NCI-H510A (cell line): ENCODE measurements at regions not wholly inside any gene's neighbourhood (a gene's known extent, or its start where the extent isn't known, plus 50 kb on each side); places are given as distances from the start of the nearest gene placed in this dataset.
"Not testable (repeated sequence)": the region's sequence is repeated elsewhere in the genome, so short reads cannot be mapped to it uniquely, and the experiment has no call there.

Source experiments
- DNase-seq: peaks from one replicate; lab custom pipeline; 2025; lab: John Stamatoyannopoulos, UW

- DNase-seq: peak; percentile 17
Observed at GRCh38 chr3:182136008-182136910, 424.5 kb downstream of the SOX2 start.

- no peak for DNase-seq
Observed at GRCh38 chr3:182138393-182138792, 426.7 kb downstream of the SOX2 start.

- DNase-seq: peak; percentile 23
Observed at GRCh38 chr3:182139627-182140357, 428.1 kb downstream of the SOX2 start.

- DNase-seq: no peak
Observed at GRCh38 chr3:182142928-182143327, 431.2 kb downstream of the SOX2 start.

DNA sequence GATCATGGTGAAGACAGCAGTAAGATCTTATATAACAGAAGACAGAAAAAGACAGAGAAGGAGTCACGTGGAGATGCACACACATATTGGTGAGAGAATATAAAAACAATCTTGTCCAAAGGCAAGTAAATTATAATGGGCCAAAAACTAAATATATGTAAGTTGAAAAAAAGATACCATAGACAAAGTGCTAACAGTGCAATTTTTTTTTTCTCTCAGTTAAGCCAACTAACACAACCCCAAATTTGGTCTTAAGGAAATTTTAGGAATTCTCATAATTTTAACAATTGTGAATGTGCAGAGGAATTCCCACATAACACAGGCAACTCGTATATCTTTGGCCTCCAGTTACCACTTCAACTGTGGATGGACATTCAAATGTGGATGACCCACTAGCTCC, 432.2 kb downstream of the SOX2 start:
- DNase-seq: no peak

GRCh38 chr3:182148360-182148759, 436.6 kb downstream of the SOX2 start:
- DNase-seq: no peak

GRCh38 chr3:182149594-182149993, 437.9 kb downstream of the SOX2 start:
- DNase-seq: no peak

GRCh38 chr3:182156326-182156725, 444.6 kb downstream of the SOX2 start:
- not testable (repeated sequence) for DNase-seq

- peak; percentile 57 for DNase-seq
Observed at GRCh38 chr3:182165234-182165633, 453.5 kb downstream of the SOX2 start.

DNA sequence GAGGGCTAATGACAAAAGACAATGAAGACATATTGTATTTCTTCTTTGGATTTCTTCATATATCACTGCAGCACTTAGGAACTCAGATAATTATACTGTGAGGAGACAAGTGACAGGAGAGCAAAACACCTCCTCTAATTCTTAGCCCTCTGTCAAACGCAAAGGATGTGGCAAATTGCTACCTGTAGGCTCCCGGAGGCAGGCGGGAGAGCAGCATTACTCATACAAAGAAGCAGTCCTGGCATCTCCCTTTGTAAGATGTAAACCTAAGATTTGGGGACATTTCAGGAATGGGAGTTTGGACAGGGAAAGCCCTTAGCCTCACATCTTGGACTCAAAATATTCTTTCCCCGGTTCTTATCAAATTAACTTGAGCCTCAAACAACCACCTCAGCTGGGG, 460.8 kb downstream of the SOX2 start:
- DNase-seq: no peak

GRCh38 chr3:182178488-182179200, 466.9 kb downstream of the SOX2 start:
- DNase-seq: no peak

GRCh38 chr3:182179631-182180030, 467.9 kb downstream of the SOX2 start:
- no peak for DNase-seq

GRCh38 chr3:182180654-182181385, 469.1 kb downstream of the SOX2 start:
- no peak for DNase-seq

- no peak for DNase-seq
Observed at GRCh38 chr3:182182531-182182968, 470.8 kb downstream of the SOX2 start.

DNA sequence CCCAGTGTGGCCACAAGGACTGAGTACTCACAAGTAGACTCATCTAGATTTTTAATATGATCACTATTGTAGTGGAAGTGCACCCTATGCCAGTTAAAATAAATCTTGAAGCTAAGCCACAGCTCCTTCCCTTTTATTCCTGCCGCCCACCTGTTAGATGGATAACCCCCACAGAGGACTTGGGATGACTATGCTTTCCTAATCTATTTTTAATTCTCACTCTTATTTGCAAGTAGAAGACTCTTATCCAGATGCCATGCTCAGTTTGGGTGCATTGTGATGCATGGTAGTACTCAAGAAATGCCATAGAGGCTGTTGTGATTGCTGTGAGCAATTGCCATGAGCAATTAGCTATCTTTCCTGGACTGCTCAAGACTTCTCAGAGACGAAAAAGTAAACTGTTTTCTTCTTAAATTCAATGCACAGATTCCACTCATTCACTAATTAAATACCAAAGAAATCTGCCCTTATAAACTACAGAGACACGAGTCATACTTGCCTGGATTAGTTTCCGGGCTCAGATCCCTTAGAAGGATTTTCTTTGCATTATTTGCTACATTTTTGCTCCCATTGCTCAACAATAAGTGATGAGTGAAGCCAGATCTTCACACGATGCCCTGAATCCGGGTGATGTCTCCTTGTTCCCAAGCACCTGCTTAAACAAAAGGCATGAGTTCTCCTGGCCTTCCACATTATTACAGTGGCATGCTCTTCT, 472.1 kb downstream of the SOX2 start:
- no peak for DNase-seq

- no peak for DNase-seq
Observed at GRCh38 chr3:182185313-182185712, 473.6 kb downstream of the SOX2 start.

- DNase-seq: no peak
Observed at GRCh38 chr3:182190056-182190455, 478.3 kb downstream of the SOX2 start.

DNA sequence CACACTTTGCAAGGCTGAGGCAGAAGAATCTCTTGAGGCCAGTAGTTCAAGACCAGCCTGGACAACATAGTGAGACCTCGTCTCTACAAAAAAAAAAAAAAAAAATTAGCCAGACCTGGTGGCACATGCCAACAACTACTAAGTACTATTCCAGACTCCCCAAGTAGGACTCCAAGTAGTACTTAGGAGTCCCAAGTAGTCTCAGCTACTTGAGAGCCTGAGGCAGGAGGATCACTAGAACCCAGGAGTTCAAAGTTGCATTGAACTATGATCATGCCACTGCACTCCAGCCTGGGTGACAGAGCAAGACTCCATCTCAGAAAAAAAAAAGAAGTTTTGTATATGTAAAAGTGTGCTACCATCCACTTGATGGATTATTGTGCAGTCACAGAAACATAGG, 486.6 kb downstream of the SOX2 start:
- no peak for DNase-seq

DNA sequence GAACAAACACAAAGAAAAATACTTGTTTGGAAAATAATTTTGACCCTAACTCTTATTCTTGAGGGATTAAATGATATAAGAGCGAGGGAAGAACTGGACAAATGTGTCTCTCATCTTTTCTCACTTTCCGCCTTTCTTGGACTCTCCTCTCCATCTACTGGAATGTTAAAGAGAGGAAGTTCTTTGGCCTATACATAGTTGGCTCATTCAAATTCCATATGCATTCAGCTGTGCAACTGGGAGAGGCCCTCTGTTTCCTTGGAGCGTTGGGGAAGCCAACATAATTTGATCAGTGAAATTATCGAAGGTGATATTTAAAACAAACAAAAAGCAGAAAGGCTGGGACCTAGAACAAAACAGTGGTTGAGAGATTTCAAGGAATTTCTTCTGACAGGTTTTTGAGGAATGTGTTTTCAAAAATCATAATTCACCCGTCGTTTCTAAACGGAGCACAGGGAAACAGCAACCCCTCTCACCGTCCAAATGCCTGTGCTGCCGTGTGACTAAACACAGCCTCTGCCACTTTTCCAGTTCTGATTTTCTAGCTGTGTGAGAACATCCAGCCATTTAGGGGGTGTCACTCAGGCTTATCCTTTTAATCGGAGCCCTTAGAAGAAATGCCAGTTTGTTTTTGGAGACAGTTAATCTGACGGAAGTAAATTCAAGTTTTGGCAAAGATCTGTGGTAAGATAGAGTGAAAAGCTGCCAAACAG, 489.9 kb downstream of the SOX2 start:
- no peak for DNase-seq

GRCh38 chr3:182212479-182213076, 500.9 kb downstream of the SOX2 start:
- peak; percentile 78 for DNase-seq
